ENCODE measurements at regions not wholly inside any gene's neighbourhood (a gene's known extent, or its start where the extent isn't known, plus 50 kb on each side); places are given as distances from the start of the nearest gene placed in this dataset.

- Histone ChIP-seq H3K4ac (replicated peaks; ENCODE audit: insufficient read length, low read depth, low read length) (no peak overlapping the region), H2BK12ac (ENCODE audit: low read depth, low read length) (no peak overlapping the region), H3K9me3 (ENCODE audit: insufficient read depth in 2 of 2, low read depth in 1 of 2, low read length in 1 of 2) (no peaks in the 10 kb centered on the region), H3K36me3 (ENCODE audit: control insufficient read depth in 2 of 4, insufficient read depth in 4 of 4, low read length in 3 of 4) (no peaks in the 10 kb centered on the region), H2BK15ac (ENCODE audit: low read length) (no peak overlapping the region), H2BK20ac (ENCODE audit: low read length) (no peak overlapping the region), H2BK5ac (ENCODE audit: low read depth, low read length) (no peak overlapping the region), H3K79me1 (ENCODE audit: low read depth, low read length) (no peaks in the 10 kb centered on the region), H2BK120ac (replicated peaks; ENCODE audit: low read depth, low read length) (no peak overlapping the region), H3K18ac (ENCODE audit: extremely low read depth, low read length) (no peak overlapping the region), H4K20me1 (replicated peaks in 1 of 2; ENCODE audit: control insufficient read depth in 1 of 2, insufficient read depth in 2 of 2, low read length in 2 of 2) (no peaks in the 10 kb centered on the region), H3K14ac (ENCODE audit: insufficient read length) (no peak overlapping the region), H3K56ac (replicated peaks; ENCODE audit: insufficient read length, low read depth, low read length) (no peak overlapping the region), H3K9ac (replicated peaks in 1 of 4; ENCODE audit: extremely low read depth in 1 of 4, low read depth in 3 of 4, low read length in 3 of 4) (no peak overlapping the region), H4K91ac (replicated peaks; ENCODE audit: insufficient read length, low read length) (no peak overlapping the region), H4K5ac (ENCODE audit: insufficient read length, low read depth, low read length) (no peak overlapping the region), H3K4me1 (replicated peaks in 1 of 4; ENCODE audit: control insufficient read depth in 3 of 4, insufficient read depth in 4 of 4, low read length in 3 of 4) (no peaks in the 10 kb centered on the region), H2AFZ (ENCODE audit: low read length) (no peak overlapping the region), H3K4me2 (ENCODE audit: insufficient read depth in 1 of 2, low read depth in 2 of 2, low read length in 2 of 2) (no peak overlapping the region), H4K8ac (ENCODE audit: extremely low read depth, insufficient read depth, low read length) (no peak overlapping the region), H3K4me3 (ENCODE audit: extremely low read depth in 1 of 4, insufficient read depth in 2 of 4, low read depth in 3 of 4, low read length in 4 of 4) (no peak overlapping the region), H3K23me2 (ENCODE audit: low read depth, low read length) (no peaks in the 10 kb centered on the region), H3K27me3 (replicated peaks in 1 of 4; ENCODE audit: control insufficient read depth in 3 of 4, extremely low read depth in 1 of 4, insufficient read depth in 3 of 4, low read length in 3 of 4) (no peaks in the 10 kb centered on the region; a peak in 1 of 7 replicates), H3K27ac (ENCODE audit: low read depth, low read length) (no peak overlapping the region), H2AK5ac (ENCODE audit: low read depth, low read length) (no peak overlapping the region), H3K79me2 (ENCODE audit: control insufficient read depth in 1 of 2, insufficient read depth in 2 of 2, low read length in 2 of 2) (no peaks in the 10 kb centered on the region), H3K23ac (ENCODE audit: insufficient read length) (no peak overlapping the region)
- TF ChIP-seq E2F6 (IDR thresholded peaks at IDR 0.05) (no peak), SP4 (IDR thresholded peaks at IDR 0.05; ENCODE audit: low read length) (no peak), BACH1 (IDR thresholded peaks at IDR 0.05; ENCODE audit: low read length) (no peak), SIRT6 (IDR thresholded peaks at IDR 0.05; ENCODE audit: low read length) (no peak), CHD2 (IDR thresholded peaks at IDR 0.05; ENCODE audit: low read length) (no peak), TAF7 (optimal IDR thresholded peaks at IDR 0.05; ENCODE audit: borderline replicate concordance, low read depth, low read length) (no peak), CBX5 (IDR thresholded peaks at IDR 0.05; ENCODE audit: low read depth, low read length) (no peak)
- FAIRE-seq (no peak), DNase-seq (ENCODE audit: low read depth in 1 of 2, low spot score in 2 of 2) (no peak)
- 84% methylated on average over 9 of the region's 9 CpGs; no CpG with 5 or more reads in 1 of the 2 experiments for WGBS, 2 experiments (ENCODE audit: extremely low coverage in 1 of 2, insufficient coverage in 1 of 2, insufficient read length in 1 of 2, insufficient replicate concordance in 2 of 2, low coverage in 1 of 2, low lambda C conversion rate in 2 of 2, missing lambda C conversion rate in 1 of 2)
- CTCF ChIA-PET (ENCODE audit: partially characterized antibody), result interaction anchor here (0.6 to 1.5 kb wide), 6 partner anchors 8 to 179 kb away, joined by 3 to 5 read pairs (median 3); no protein-coding TSS in a partner anchor
- POLR2A ChIA-PET (ENCODE audit: partially characterized antibody), result no interaction called here
These were observed 70.8 kb upstream of the KLF13 start for GRCh38 chr15:31255732-31256377.
